GM19438 (cell line): ENCODE measurements at regions not wholly inside any gene's neighbourhood (a gene's known extent, or its start where the extent isn't known, plus 50 kb on each side); places are given as distances from the start of the nearest gene placed in this dataset.
"Not testable (repeated sequence)": the region's sequence is repeated elsewhere in the genome, so short reads cannot be mapped to it uniquely, and the experiment has no call there.

Experiments
- ATAC-seq: cut with Tn5 transposase; IDR thresholded peaks from one replicate; pipeline ENCODE4 v1.9.1; 2021; ENCODE audit warnings: low read depth; ENCODE audit not compliant: unreplicated experiment

- ATAC-seq = no peak
Observed at GRCh38 chr6:94902974-94903628, 674.2 kb upstream of the MANEA start.

- no peak for ATAC-seq
Observed at GRCh38 chr6:94899191-94899590, 678.1 kb upstream of the MANEA start.

GRCh38 chr6:94894300-94894699 is 683.0 kb upstream of the MANEA start:
- ATAC-seq = no peak

GRCh38 chr6:94893327-94893726 is 684.0 kb upstream of the MANEA start:
- no peak for ATAC-seq

- ATAC-seq = not testable (repeated sequence)
Observed at GRCh38 chr6:94873819-94874218, 703.5 kb upstream of the MANEA start.

- no peak for ATAC-seq
Observed at GRCh38 chr6:94862112-94862511, 715.2 kb upstream of the MANEA start.

GRCh38 chr6:94859924-94860323 is 717.4 kb upstream of the MANEA start:
- no peak for ATAC-seq

GRCh38 chr6:94856999-94857398 is 720.3 kb upstream of the MANEA start:
- ATAC-seq = not testable (repeated sequence)

GRCh38 chr6:94851329-94851728 is 726.0 kb upstream of the MANEA start:
- not testable (repeated sequence) for ATAC-seq

GRCh38 chr6:94845742-94846141 is 731.6 kb upstream of the MANEA start:
- ATAC-seq = no peak

GRCh38 chr6:94835264-94835663 is 742.1 kb upstream of the MANEA start:
- ATAC-seq = no peak

- no peak for ATAC-seq
Observed at GRCh38 chr6:94813806-94814205, 763.5 kb upstream of the MANEA start.

GRCh38 chr6:94801344-94801743 is 776.0 kb upstream of the MANEA start:
- ATAC-seq = no peak

GRCh38 chr6:94785514-94785913 is 791.8 kb upstream of the MANEA start:
- no peak for ATAC-seq

GRCh38 chr6:94785081-94785480 is 792.3 kb upstream of the MANEA start:
- not testable (repeated sequence) for ATAC-seq

GRCh38 chr6:94769197-94769596 is 808.1 kb upstream of the MANEA start:
- ATAC-seq = no peak

GRCh38 chr6:94751641-94752329 is 825.5 kb upstream of the MANEA start:
- ATAC-seq = peak; percentile 78

GRCh38 chr6:94736236-94736635 is 841.1 kb upstream of the MANEA start:
- ATAC-seq = no peak

- ATAC-seq = no peak
Observed at GRCh38 chr6:94735270-94735669, 842.1 kb upstream of the MANEA start.

- no peak for ATAC-seq
Observed at GRCh38 chr6:94734751-94735150, 842.6 kb upstream of the MANEA start.

- ATAC-seq = no peak
Observed at GRCh38 chr6:94733066-94733465, 844.3 kb upstream of the MANEA start.

- ATAC-seq = no peak
Observed at GRCh38 chr6:94727710-94728109, 849.6 kb upstream of the MANEA start.
